Sigmoid colon (tissue), 6 donors: ENCODE measurements at regions not wholly inside any gene's neighbourhood (a gene's known extent, or its start where the extent isn't known, plus 50 kb on each side); places are given as distances from the start of the nearest gene placed in this dataset.

Source experiments
- DNase-seq: peaks from one replicate; pipeline ENCODE4 v3.0.0-alpha.2; 2019
- H3K27ac ChIP-seq, 4 donors: fragments of 200-600 bp; sonication (generic); one replicate each; pipeline ENCODE4 v1.5.1; 2016 to 2019; ENCODE audit warnings: mild to moderate bottlenecking in 1 of 4
- H3K27me3 ChIP-seq, 3 donors: fragments of 200-600 bp; sonication (generic); one replicate each; pipeline ENCODE4 v1.5.1; 2019; ENCODE audit warnings: mild to moderate bottlenecking in 1 of 3
- H3K36me3 ChIP-seq, 4 donors: fragments of 200-600 bp; sonication (generic); one replicate each; pipeline ENCODE4 v1.5.1; 2016 to 2019
- H3K4me1 ChIP-seq, 4 donors: fragments of 200-600 bp; sonication (generic); one replicate each; pipeline ENCODE4 v1.5.1; 2017 to 2019
- H3K4me3 ChIP-seq, 4 donors: fragments of 200-600 bp; sonication (generic); one replicate each; pipeline ENCODE4 v1.5.1; 2017 to 2019; ENCODE audit warnings: mild to moderate bottlenecking in 2 of 4, moderate library complexity in 1 of 4
- H3K9me3 ChIP-seq, 4 donors: fragments of 200-600 bp in 3 of 4; sonication (generic) in 3 of 4; one replicate each; pipeline versions ENCODE4 v1.5.1 to v1.6.1; 2013 to 2019
- EP300 ChIP-seq, 4 donors: sonication (generic); formaldehyde crosslinking; IDR thresholded peaks; one replicate each; pipeline ENCODE4 v1.6.1; 2017; ENCODE audit warnings: antibody characterized with exemption in 4 of 4
- POLR2A ChIP-seq, 2 donors: fragments of 450-650 bp; IDR thresholded peaks; one replicate each; pipeline ENCODE4 v1.6.1; 2016; ENCODE audit warnings: antibody characterized with exemption in 2 of 2, mild to moderate bottlenecking in 2 of 2, moderate library complexity in 2 of 2
- POLR2AphosphoS5 ChIP-seq, 4 donors: sonication (generic); formaldehyde crosslinking; IDR thresholded peaks; one replicate each; pipeline ENCODE4 v1.6.1; 2017; ENCODE audit warnings: antibody characterized with exemption in 4 of 4
- WGBS, 2 donors: extraction: QIAGEN DNeasy Blood & Tissue Kit; methylation state at CpG; one replicate each; pipeline ENCODE4 v1.1.7; 2013; 5-methylcytosine and 5-hydroxymethylcytosine counted together
- intact Hi-C: fragments of 100-400 bp; cut with DNase I; formaldehyde crosslinking; loops from one replicate; pipeline ENCODE4 v1.15.1; 2023
- TF ChIP-seq, protein P1 (sequence below), 4 experiments: fragments of 450-650 bp in 3 of 4; fragments of 200-600 bp in 1 of 4; IDR thresholded peaks; one replicate each; pipeline ENCODE4 v1.5.1; 2016 to 2019; ENCODE audit warnings: antibody characterized with exemption in 4 of 4, mild to moderate bottlenecking in 3 of 4, moderate library complexity in 2 of 4
- donor health status: healthy with polysubstance abuse.
- donor health status: healthy.

DNA sequence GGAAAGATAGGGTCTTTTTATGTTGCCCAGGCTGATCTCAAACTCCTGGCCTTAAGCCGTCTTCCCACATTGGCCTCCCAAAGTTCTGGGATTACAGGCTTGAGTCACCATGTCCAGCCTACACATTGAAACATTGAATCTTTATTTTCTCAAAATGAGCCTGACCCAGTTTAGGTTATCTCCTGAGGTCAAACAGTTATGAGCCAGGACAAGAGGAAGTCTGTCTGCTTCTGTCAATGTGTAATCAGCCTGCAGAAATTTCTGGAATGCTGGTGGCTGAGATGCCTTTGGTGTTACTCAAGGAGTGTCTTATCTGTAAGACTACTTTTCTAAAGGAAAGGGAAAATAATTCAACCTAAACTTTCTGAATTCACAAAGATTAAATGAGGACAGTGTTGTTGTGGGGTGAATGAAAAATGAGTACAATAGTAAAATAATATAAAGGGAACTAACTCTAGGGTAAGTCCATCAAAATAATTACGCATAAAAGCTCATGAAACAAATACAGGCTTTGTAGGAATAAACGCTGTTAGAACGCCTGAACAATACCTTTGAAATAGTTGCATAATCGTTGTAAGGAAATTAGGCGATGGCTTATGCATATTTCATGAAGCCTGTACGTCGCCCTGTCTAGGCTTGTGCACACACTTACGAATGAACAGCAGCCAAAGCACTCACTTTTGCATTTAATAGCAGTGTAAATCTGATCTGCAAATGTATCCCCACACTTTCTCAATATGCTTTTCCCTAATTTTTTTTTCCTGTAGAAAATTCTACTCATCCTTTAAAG is 260.8 kb downstream of the RDH14 start:
- no peak for DNase-seq
- WGBS, 2 donors = 70 to 79% methylated on average over 9 of the region's 9 CpGs
- Histone ChIP-seq H3K4me3 (no peak overlapping the region), H3K9me3 (no peaks in the 10 kb centered on the region), H3K4me1 (no peaks in the 10 kb centered on the region), H3K27me3 (no peaks in the 10 kb centered on the region), H3K27ac (no peak overlapping the region), H3K36me3 (no peaks in the 10 kb centered on the region)
- no peak for TF ChIP-seq POLR2AphosphoS5 (IDR thresholded peaks at IDR 0.05)
- no peak for TF ChIP-seq POLR2A (IDR thresholded peaks at IDR 0.05)
- TF ChIP-seq, protein P1, sequence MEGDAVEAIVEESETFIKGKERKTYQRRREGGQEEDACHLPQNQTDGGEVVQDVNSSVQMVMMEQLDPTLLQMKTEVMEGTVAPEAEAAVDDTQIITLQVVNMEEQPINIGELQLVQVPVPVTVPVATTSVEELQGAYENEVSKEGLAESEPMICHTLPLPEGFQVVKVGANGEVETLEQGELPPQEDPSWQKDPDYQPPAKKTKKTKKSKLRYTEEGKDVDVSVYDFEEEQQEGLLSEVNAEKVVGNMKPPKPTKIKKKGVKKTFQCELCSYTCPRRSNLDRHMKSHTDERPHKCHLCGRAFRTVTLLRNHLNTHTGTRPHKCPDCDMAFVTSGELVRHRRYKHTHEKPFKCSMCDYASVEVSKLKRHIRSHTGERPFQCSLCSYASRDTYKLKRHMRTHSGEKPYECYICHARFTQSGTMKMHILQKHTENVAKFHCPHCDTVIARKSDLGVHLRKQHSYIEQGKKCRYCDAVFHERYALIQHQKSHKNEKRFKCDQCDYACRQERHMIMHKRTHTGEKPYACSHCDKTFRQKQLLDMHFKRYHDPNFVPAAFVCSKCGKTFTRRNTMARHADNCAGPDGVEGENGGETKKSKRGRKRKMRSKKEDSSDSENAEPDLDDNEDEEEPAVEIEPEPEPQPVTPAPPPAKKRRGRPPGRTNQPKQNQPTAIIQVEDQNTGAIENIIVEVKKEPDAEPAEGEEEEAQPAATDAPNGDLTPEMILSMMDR (IDR thresholded peaks at IDR 0.05) = no peak
- intact Hi-C loops = no loop called here

DNA sequence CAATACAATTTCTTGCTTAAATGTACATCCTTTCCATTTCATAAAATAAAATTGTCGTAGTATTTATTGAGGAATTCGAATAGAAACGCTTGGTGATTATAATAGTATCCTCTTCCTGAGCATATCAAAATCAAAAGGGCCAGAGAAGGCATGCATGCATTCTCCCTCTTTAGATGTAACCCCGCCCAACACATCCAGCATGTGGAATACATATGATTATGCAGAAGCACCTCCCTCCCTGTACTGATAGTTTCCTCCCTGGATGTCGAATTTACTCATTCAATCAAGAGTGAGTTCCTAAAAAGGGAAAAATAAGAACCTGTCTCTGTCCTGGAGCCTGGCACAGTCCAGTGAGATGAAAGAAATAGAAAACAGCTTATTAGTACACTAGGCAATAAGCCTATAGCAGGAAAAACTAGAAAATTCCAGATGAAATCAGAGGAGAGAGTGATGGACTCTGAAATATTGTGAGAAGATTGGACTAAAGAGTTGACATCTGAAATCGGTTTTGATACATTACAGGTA is 262.9 kb downstream of the RDH14 start:
- Histone ChIP-seq H3K27ac (no peak overlapping the region), H3K27me3 (no peaks in the 10 kb centered on the region), H3K4me3 (no peak overlapping the region), H3K9me3 (no peaks in the 10 kb centered on the region), H3K36me3 (no peaks in the 10 kb centered on the region), H3K4me1 (no peaks in the 10 kb centered on the region)
- no peak for DNase-seq
- no peak for TF ChIP-seq POLR2A (IDR thresholded peaks at IDR 0.05)
- TF ChIP-seq, protein P1 (IDR thresholded peaks at IDR 0.05) = no peak
- no peak for TF ChIP-seq EP300 (IDR thresholded peaks at IDR 0.05)
- no peak for TF ChIP-seq POLR2AphosphoS5 (IDR thresholded peaks at IDR 0.05)
- intact Hi-C loops = no loop called here
- WGBS, 2 donors = 74 to 80% methylated on average over 6 of the region's 6 CpGs

DNA sequence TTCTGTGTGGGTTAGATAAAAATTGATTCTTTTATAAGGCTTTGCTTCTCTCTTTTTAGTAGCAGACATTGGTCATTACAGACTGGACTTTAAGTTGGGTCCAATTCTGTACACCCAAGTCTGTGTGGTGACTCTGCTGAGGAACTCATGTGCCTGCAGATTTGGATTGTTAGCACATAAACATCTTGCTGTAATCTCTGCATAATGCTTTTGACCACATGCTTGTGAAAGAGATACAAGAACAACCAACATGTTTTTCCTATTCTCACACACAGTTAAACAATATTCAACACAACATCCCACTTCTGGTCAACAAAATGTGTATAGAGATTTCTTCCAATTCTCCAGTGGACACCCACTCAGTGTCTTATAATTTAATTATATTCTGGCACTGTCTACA is 270.1 kb downstream of the RDH14 start:
- H3K4me1 ChIP-seq = no peaks in the 10 kb centered on the region
- no peaks in the 10 kb centered on the region for H3K27me3 ChIP-seq
- H3K36me3 ChIP-seq = no peaks in the 10 kb centered on the region
- no peak for TF ChIP-seq POLR2AphosphoS5 (IDR thresholded peaks at IDR 0.05)
- TF ChIP-seq, protein P1 (IDR thresholded peaks at IDR 0.05) = no peak
- no peak for TF ChIP-seq EP300 (IDR thresholded peaks at IDR 0.05)
- no peak for TF ChIP-seq POLR2A (IDR thresholded peaks at IDR 0.05)
- no peak for DNase-seq
- no peak overlapping the region for H3K4me3 ChIP-seq
- H3K27ac ChIP-seq = no peak overlapping the region
- intact Hi-C loops = no loop called here
- H3K9me3 ChIP-seq = no peaks in the 10 kb centered on the region

- Histone ChIP-seq H3K4me1 (no peaks in the 10 kb centered on the region), H3K4me3 (no peak overlapping the region), H3K27ac (no peak overlapping the region), H3K9me3 (no peaks in the 10 kb centered on the region), H3K27me3 (no peaks in the 10 kb centered on the region), H3K36me3 (no peaks in the 10 kb centered on the region)
- intact Hi-C loops = no loop called here
- TF ChIP-seq, protein P1 (IDR thresholded peaks at IDR 0.05) = no peak
- TF ChIP-seq POLR2A (IDR thresholded peaks at IDR 0.05) (no peak), EP300 (IDR thresholded peaks at IDR 0.05) (no peak), POLR2AphosphoS5 (IDR thresholded peaks at IDR 0.05) (no peak)
- DNase-seq = no peak
Observed at GRCh38 chr2:18286897-18287296, 273.6 kb downstream of the RDH14 start.

- H3K27ac ChIP-seq = no peak overlapping the region
- no peak for DNase-seq
- intact Hi-C loops = no loop called here
- no peaks in the 10 kb centered on the region for H3K27me3 ChIP-seq
- WGBS, 2 donors = 87 to 91% methylated on average over 4 of the region's 4 CpGs
- H3K4me3 ChIP-seq = no peak overlapping the region
- no peaks in the 10 kb centered on the region for H3K9me3 ChIP-seq
- no peaks in the 10 kb centered on the region for H3K36me3 ChIP-seq
- H3K4me1 ChIP-seq = no peaks in the 10 kb centered on the region
- TF ChIP-seq, protein P1 (IDR thresholded peaks at IDR 0.05) = no peak
- no peak for TF ChIP-seq POLR2A (IDR thresholded peaks at IDR 0.05)
- no peak for TF ChIP-seq EP300 (IDR thresholded peaks at IDR 0.05)
- TF ChIP-seq POLR2AphosphoS5 (IDR thresholded peaks at IDR 0.05) = no peak
Observed at GRCh38 chr2:18284331-18284730, 276.1 kb downstream of the RDH14 start.
